NCI-H1436 treated with DMSO at 0.1 percent for 48 hours (cell line): ENCODE measurements at regions not wholly inside any gene's neighbourhood (a gene's known extent, or its start where the extent isn't known, plus 50 kb on each side); places are given as distances from the start of the nearest gene placed in this dataset.
A peak's percentile ranks its signal among the peaks of the same experiment; 100 is the strongest.

Experiments used
- DNase-seq: peaks from one replicate; lab custom pipeline; 2025; lab: John Stamatoyannopoulos, UW

GRCh38 chr4:100130964-100131363 lies 59.3 kb downstream of the DDIT4L start:
- DNase-seq = no peak

GRCh38 chr4:100130491-100130890 lies 59.8 kb downstream of the DDIT4L start:
- no peak for DNase-seq

GRCh38 chr4:100129774-100130173 lies 60.5 kb downstream of the DDIT4L start:
- no peak for DNase-seq

GRCh38 chr4:100128338-100128737 lies 61.9 kb downstream of the DDIT4L start:
- DNase-seq = no peak

GRCh38 chr4:100124715-100125114 lies 65.6 kb downstream of the DDIT4L start:
- no peak for DNase-seq

GRCh38 chr4:100118181-100118580 lies 72.1 kb downstream of the DDIT4L start:
- no peak for DNase-seq

GRCh38 chr4:100117750-100118149 lies 72.5 kb downstream of the DDIT4L start:
- no peak for DNase-seq

GRCh38 chr4:100114909-100115308 lies 75.4 kb downstream of the DDIT4L start:
- DNase-seq = no peak

- no peak for DNase-seq
Observed at GRCh38 chr4:100113732-100114131, 76.5 kb downstream of the DDIT4L start.

GRCh38 chr4:100113096-100113495 lies 77.2 kb downstream of the DDIT4L start:
- no peak for DNase-seq

- DNase-seq = no peak
Observed at GRCh38 chr4:100109921-100110320, 80.3 kb downstream of the DDIT4L start.

- no peak for DNase-seq
Observed at GRCh38 chr4:100108869-100109268, 81.4 kb downstream of the DDIT4L start.

GRCh38 chr4:100106982-100107381 lies 83.3 kb downstream of the DDIT4L start:
- DNase-seq = no peak

GRCh38 chr4:100103671-100104070 lies 86.6 kb downstream of the DDIT4L start:
- no peak for DNase-seq

GRCh38 chr4:100100985-100101384 lies 89.3 kb downstream of the DDIT4L start:
- no peak for DNase-seq

- DNase-seq = no peak
Observed at GRCh38 chr4:100099746-100100145, 90.5 kb downstream of the DDIT4L start.

- no peak for DNase-seq
Observed at GRCh38 chr4:100098681-100099080, 91.6 kb downstream of the DDIT4L start.

- no peak for DNase-seq
Observed at GRCh38 chr4:100098011-100098545, 92.2 kb downstream of the DDIT4L start.

- peak; percentile 66 for DNase-seq
Observed at GRCh38 chr4:100095729-100096595, 94.3 kb downstream of the DDIT4L start.

GRCh38 chr4:100093091-100093866 lies 97.0 kb downstream of the DDIT4L start:
- peak; percentile 69 for DNase-seq

- DNase-seq = no peak
Observed at GRCh38 chr4:100087743-100088142, 102.5 kb downstream of the DDIT4L start.

- DNase-seq = no peak
Observed at GRCh38 chr4:100086766-100087431, 103.4 kb downstream of the DDIT4L start.
